ACHN (cell line): ENCODE measurements at regions not wholly inside any gene's neighbourhood (a gene's known extent, or its start where the extent isn't known, plus 50 kb on each side); places are given as distances from the start of the nearest gene placed in this dataset.
"Not testable (repeated sequence)": the region's sequence is repeated elsewhere in the genome, so short reads cannot be mapped to it uniquely, and the experiment has no call there.

ENCODE experiments used
- DNase-seq: peaks from one replicate; pipeline ENCODE4 v3.0.0-alpha.2; 2015
- in situ Hi-C: cut with HindIII; loops from 2 replicates; pipeline ENCODE4 v1.10.0; 2017; ENCODE audit warnings: low sequenced_read_pairs, low pct_ligation_motif_present, low pct_unique_long_range_greater_than_20kb

- in situ Hi-C loops: no loop called here
- DNase-seq: peak; percentile 4
Observed at GRCh38 chr21:14321042-14321441, 61.9 kb downstream of the HSPA13 start.

- in situ Hi-C loops: no loop called here
- no peak for DNase-seq
Observed at GRCh38 chr21:14319805-14320204, 63.1 kb downstream of the HSPA13 start.

GRCh38 chr21:14318578-14318977 lies 64.4 kb downstream of the HSPA13 start:
- in situ Hi-C loops: no loop called here
- no peak for DNase-seq

- in situ Hi-C loops: no loop called here
- DNase-seq: no peak
Observed at GRCh38 chr21:14317507-14317906, 65.4 kb downstream of the HSPA13 start.

GRCh38 chr21:14313300-14313699 lies 69.6 kb downstream of the HSPA13 start:
- in situ Hi-C loops: no loop called here
- DNase-seq: no peak

GRCh38 chr21:14312871-14313270 lies 70.1 kb downstream of the HSPA13 start:
- no peak for DNase-seq

GRCh38 chr21:14308234-14308633 lies 74.7 kb downstream of the HSPA13 start:
- in situ Hi-C loops: no loop called here
- no peak for DNase-seq

More at GRCh38 chr21:14312871-14313270, 70.1 kb downstream of the HSPA13 start:
- in situ Hi-C loops: no loop called here

GRCh38 chr21:14306126-14306907 lies 76.6 kb downstream of the HSPA13 start:
- DNase-seq: no peak

GRCh38 chr21:14303731-14304488 lies 79.0 kb downstream of the HSPA13 start:
- in situ Hi-C loops: no loop called here
- DNase-seq: no peak

More at GRCh38 chr21:14306126-14306907, 76.6 kb downstream of the HSPA13 start:
- in situ Hi-C loops: no loop called here

- in situ Hi-C loops: no loop called here
- DNase-seq: no peak
Observed at GRCh38 chr21:14300074-14300473, 82.9 kb downstream of the HSPA13 start.

- no peak for DNase-seq
- in situ Hi-C loops: no loop called here
Observed at GRCh38 chr21:14290576-14290975, 74.6 kb downstream of the RBM11 start.

GRCh38 chr21:14288922-14289321 lies 73.0 kb downstream of the RBM11 start:
- DNase-seq: no peak
- in situ Hi-C loops: no loop called here

- DNase-seq: no peak
- in situ Hi-C loops: no loop called here
Observed at GRCh38 chr21:14285147-14285761, 69.3 kb downstream of the RBM11 start.

- in situ Hi-C loops: no loop called here
- no peak for DNase-seq
Observed at GRCh38 chr21:14284481-14284880, 68.5 kb downstream of the RBM11 start.

- DNase-seq, in situ Hi-C loops: not testable (repeated sequence)
Observed at GRCh38 chr21:14281188-14281900, 65.4 kb downstream of the RBM11 start.
